ENCODE measurements at regions not wholly inside any gene's neighbourhood (a gene's known extent, or its start where the extent isn't known, plus 50 kb on each side); places are given as distances from the start of the nearest gene placed in this dataset.

DNA sequence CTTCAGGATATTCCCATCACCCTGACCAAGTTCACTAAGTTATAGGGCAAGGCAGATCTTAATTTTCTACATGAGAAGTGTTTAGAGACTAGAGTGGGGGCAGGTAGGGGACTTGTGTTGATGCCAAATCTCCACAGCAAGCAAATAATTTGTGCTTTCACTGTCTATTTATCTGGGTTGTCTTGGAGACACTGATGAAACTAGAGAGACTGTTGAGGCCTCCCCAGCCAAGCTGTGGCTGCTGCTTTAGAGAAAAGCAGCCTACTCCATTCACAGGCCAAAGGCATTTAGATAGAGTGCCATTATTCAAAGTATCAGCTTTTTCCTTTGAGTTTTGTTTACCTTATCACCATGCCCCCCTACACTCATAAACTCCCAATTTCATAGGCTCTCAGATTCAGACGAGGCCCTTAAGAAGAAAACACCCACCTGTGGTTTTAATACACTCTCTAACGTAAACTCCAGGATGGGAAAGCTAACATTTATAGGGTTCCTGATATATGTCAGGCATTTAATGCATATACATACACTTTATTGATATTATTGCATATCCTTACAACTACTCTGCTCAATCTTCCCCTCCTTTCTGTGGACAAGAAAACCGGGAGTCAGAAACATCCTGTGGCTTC lies 130.4 kb upstream of the FOXB1 start:
- Histone ChIP-seq H3K4me2 (no peak overlapping the region), H3K79me2 (ENCODE audit: insufficient read depth, low read depth) (no peaks in the 10 kb centered on the region), H3K4me1 (ENCODE audit: low read depth, poor library complexity, severe bottlenecking) (no peaks in the 10 kb centered on the region), H3K27ac (no peak overlapping the region), H3K4me3 (IDR thresholded peaks at IDR 0.05; ENCODE audit: insufficient read depth, low read depth, low read length) (no peak overlapping the region), H4K20me1 (ENCODE audit: insufficient read depth) (no peaks in the 10 kb centered on the region), H3K9ac (no peak overlapping the region), H3K36me3 (ENCODE audit: insufficient read depth) (no peaks in the 10 kb centered on the region), H3K27me3 (ENCODE audit: insufficient read depth, low read depth) (no peaks in the 10 kb centered on the region), H2AFZ (ENCODE audit: low read depth) (no peak overlapping the region)
- TF ChIP-seq, protein P1, sequence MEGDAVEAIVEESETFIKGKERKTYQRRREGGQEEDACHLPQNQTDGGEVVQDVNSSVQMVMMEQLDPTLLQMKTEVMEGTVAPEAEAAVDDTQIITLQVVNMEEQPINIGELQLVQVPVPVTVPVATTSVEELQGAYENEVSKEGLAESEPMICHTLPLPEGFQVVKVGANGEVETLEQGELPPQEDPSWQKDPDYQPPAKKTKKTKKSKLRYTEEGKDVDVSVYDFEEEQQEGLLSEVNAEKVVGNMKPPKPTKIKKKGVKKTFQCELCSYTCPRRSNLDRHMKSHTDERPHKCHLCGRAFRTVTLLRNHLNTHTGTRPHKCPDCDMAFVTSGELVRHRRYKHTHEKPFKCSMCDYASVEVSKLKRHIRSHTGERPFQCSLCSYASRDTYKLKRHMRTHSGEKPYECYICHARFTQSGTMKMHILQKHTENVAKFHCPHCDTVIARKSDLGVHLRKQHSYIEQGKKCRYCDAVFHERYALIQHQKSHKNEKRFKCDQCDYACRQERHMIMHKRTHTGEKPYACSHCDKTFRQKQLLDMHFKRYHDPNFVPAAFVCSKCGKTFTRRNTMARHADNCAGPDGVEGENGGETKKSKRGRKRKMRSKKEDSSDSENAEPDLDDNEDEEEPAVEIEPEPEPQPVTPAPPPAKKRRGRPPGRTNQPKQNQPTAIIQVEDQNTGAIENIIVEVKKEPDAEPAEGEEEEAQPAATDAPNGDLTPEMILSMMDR (conservative IDR thresholded peaks at IDR 0.05; ENCODE audit: low read depth, low read length) = no peak

DNA sequence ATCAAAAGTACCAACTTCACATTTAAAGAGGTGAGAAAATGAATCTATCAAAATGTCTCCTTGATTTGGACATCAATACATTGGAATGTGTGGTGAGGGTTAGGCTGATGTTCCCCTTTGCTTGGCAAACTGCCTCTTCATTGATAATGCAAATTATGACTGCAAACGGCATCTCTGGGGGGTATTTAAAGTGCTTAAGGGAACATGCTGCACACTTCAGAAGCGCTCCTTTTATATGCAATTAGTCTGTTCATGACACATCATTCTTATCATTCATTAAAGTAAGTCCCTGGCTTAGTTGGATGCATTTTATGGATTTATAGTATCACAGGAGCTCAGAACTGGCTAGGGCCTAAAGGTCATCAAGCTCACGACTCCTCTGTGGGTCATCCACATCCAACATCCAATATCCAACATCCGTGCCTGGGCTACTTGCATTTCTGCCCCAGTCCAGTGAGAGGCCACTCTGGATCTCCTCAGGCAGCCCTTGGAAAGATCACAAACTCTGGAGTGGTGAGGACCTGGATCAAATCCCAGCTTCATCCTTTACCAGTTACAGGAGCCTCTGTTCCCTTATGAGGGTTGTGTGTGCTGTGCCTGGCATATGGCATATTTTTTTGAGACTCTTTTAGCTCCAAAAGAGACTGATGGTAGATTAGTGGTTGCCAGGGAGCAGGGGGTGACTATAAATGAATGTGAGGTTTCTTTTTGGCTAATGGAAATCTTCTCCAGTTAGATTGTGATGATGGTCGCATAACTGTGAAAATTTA lies 136.8 kb upstream of the FOXB1 start:
- Histone ChIP-seq H3K27me3 (ENCODE audit: insufficient read depth, low read depth) (no peaks in the 10 kb centered on the region), H3K4me1 (ENCODE audit: low read depth, poor library complexity, severe bottlenecking) (no peaks in the 10 kb centered on the region), H2AFZ (ENCODE audit: low read depth) (no peak overlapping the region), H3K4me3 (IDR thresholded peaks at IDR 0.05; ENCODE audit: insufficient read depth, low read depth, low read length) (no peak overlapping the region), H3K4me2 (no peak overlapping the region), H3K27ac (no peak overlapping the region), H3K79me2 (ENCODE audit: insufficient read depth, low read depth) (no peaks in the 10 kb centered on the region), H4K20me1 (ENCODE audit: insufficient read depth) (no peaks in the 10 kb centered on the region), H3K36me3 (ENCODE audit: insufficient read depth) (no peaks in the 10 kb centered on the region), H3K9ac (no peak overlapping the region)
- TF ChIP-seq, protein P1 (conservative IDR thresholded peaks at IDR 0.05; ENCODE audit: low read depth, low read length) = no peak

DNA sequence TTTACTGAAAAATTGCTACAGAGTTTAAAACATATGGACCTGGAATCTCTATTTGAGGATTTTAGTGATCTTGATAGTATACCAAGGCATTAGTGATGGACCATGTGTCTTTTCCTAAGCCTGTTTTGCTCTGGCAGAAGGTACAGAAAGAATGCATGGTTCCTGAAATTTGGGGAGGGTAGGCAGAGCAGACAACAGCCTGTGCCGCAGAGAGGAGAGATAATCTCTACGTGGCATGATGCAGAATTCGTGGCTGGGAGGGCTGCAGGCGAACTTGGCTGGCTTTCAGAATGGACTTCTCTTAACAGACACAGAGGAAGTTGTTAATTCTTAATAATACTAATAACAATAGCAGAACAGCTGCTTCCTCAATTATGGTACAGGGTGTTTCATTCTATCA lies 137.5 kb upstream of the FOXB1 start:
- Histone ChIP-seq H3K36me3 (ENCODE audit: insufficient read depth) (no peaks in the 10 kb centered on the region), H3K4me2 (no peak overlapping the region), H3K79me2 (ENCODE audit: insufficient read depth, low read depth) (no peaks in the 10 kb centered on the region), H3K4me1 (ENCODE audit: low read depth, poor library complexity, severe bottlenecking) (no peaks in the 10 kb centered on the region), H3K27me3 (ENCODE audit: insufficient read depth, low read depth) (no peaks in the 10 kb centered on the region), H3K4me3 (IDR thresholded peaks at IDR 0.05; ENCODE audit: insufficient read depth, low read depth, low read length) (no peak overlapping the region), H2AFZ (ENCODE audit: low read depth) (no peak overlapping the region), H3K27ac (no peak overlapping the region), H3K9ac (no peak overlapping the region), H4K20me1 (ENCODE audit: insufficient read depth) (no peaks in the 10 kb centered on the region)
- TF ChIP-seq, protein P1 (conservative IDR thresholded peaks at IDR 0.05; ENCODE audit: low read depth, low read length) = no peak

DNA sequence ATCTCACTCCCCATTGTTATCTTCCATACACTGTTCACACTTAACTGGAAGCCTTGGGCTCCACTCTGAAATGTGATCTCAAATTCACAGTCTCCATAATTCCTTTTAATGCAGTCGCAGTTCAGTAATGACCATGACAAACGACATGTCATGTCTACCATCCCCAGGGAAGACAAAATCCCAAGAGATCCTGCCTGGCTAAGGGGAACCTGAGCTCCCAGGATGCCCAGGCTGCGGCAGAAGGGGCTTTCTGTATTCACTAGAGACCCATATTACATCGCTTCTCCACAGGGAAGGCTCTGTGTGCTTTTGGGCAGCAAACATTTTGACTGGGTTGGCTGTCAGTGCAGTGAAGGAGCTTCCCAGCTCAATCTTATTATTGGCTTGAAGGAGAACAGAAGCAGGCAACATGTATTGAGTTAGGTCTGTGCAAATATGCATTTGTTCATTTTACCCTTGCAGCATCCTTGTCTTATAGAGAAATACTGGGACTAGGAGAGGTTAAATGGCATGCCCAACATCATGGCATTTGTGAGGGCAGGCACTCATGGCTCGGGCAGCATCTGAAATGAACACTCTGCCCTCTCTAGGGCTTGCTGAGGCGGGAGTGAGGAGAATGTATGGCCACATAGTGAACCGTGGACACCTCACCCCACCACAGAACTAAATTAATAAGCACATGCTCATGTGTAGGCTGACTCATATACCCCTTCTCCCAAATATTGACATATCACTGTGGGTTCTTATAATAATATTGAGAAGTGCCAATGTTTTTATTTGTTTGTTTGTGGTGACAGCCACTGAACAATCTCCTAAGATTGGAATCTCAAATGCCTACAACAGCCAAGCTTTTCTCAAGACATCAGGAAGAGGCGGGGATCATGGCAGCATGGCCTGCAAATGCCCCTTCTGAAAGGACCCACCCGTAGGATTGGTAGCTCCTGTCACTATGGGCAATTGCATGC lies 141.6 kb upstream of the FOXB1 start:
- Histone ChIP-seq H3K4me3 (IDR thresholded peaks at IDR 0.05; ENCODE audit: insufficient read depth, low read depth, low read length) (no peak overlapping the region), H3K4me1 (ENCODE audit: low read depth, poor library complexity, severe bottlenecking) (no peaks in the 10 kb centered on the region), H2AFZ (ENCODE audit: low read depth) (no peak overlapping the region), H3K27ac (no peak overlapping the region), H3K36me3 (ENCODE audit: insufficient read depth) (no peaks in the 10 kb centered on the region), H3K9ac (no peak overlapping the region), H3K4me2 (no peak overlapping the region), H3K27me3 (ENCODE audit: insufficient read depth, low read depth) (no peaks in the 10 kb centered on the region), H4K20me1 (ENCODE audit: insufficient read depth) (no peaks in the 10 kb centered on the region), H3K79me2 (ENCODE audit: insufficient read depth, low read depth) (no peaks in the 10 kb centered on the region)
- TF ChIP-seq, protein P1 (conservative IDR thresholded peaks at IDR 0.05; ENCODE audit: low read depth, low read length) = no peak
